Sciatic nerve (tissue), 2 donors: ENCODE measurements at regions not wholly inside any gene's neighbourhood (a gene's known extent, or its start where the extent isn't known, plus 50 kb on each side); places are given as distances from the start of the nearest gene placed in this dataset.
"Not testable (repeated sequence)": the region's sequence is repeated elsewhere in the genome, so short reads cannot be mapped to it uniquely, and the experiment has no call there.

Experiments
- ATAC-seq: fragments of 200-7000 bp; cut with Tn5 transposase; one replicate; pipeline ENCODE4 v1.9.1; 2020; ENCODE audit warnings: mild to moderate bottlenecking, moderate library complexity
- DNase-seq: peaks from one replicate; pipeline ENCODE4 v3.0.0-alpha.2; 2020; ENCODE audit warnings: low spot score
- intact Hi-C: fragments of 100-400 bp; cut with DNase I; formaldehyde crosslinking; loops from one replicate; pipeline ENCODE4 v1.14.2; 2022
- donor health status: DM: no; HTN: no; CAD: no.
- donor health status: DM: no; HTN: no; CAD: no.

GRCh38 chr13:75181906-75182305 lies 300.1 kb downstream of the TBC1D4 start:
- peak; percentile 22 for ATAC-seq
- intact Hi-C loops, result no loop called here
- DNase-seq, result no peak

DNA sequence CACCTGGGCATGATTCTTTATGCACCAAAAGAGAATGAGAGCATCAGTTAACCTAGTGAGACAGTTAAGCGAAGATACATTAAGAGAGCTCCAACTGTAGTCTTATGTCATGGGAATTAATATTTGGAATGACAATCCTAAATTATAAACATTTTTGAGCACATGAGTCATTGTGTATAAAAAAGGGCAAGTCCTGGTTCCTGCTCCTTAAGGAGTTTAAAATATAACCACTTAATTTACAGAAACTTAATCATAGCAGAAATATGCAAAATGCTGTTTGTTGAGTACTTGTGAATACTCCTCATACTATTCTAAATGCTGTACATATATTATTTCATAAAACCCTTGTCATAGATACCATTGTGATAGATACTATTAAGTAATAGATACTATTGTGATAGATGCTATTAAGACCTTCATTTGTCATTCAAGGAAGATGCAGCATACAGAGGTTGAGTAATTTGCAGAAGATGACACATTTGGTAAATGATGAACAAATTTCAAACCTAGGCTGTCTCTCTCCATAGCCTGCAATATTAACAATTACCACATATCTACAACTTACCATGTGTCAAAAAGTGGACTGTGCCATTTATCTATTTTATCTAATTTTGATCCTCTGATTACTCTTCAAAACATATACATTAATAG lies 301.0 kb downstream of the TBC1D4 start:
- ATAC-seq, result no peak
- intact Hi-C loops, result no loop called here
- DNase-seq, result no peak

DNA sequence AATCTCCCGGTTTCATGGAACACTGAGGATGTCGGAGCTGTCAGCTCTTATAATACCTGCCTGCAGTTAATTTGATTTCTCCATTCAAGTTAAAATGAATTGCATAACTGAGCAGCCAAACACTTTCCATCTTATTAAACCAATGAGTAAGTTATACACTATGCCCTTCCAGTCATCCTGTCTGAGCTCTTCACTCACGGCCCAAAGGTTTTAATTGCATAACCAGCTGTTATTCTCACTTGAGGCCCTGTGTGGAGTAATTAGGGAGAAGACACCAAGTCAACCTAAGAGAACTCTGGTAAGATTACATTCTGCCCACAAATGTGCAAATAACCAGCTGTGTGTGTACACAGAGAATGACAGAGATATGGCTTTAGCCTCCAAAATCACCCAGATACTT lies 303.5 kb downstream of the TBC1D4 start:
- DNase-seq (no peak), ATAC-seq (no peak)
- intact Hi-C loops, result no loop called here

- DNase-seq, result no peak
- intact Hi-C loops, result no loop called here
- no peak for ATAC-seq
Measured at GRCh38 chr13:75175575-75175974, 306.4 kb downstream of the TBC1D4 start.

GRCh38 chr13:75175097-75175496 lies 306.9 kb downstream of the TBC1D4 start:
- ATAC-seq, intact Hi-C loops, DNase-seq: not testable (repeated sequence)

- intact Hi-C loops, result no loop called here
- no peak for DNase-seq
- ATAC-seq, result no peak
Measured at GRCh38 chr13:75174481-75174880, 307.5 kb downstream of the TBC1D4 start.

DNA sequence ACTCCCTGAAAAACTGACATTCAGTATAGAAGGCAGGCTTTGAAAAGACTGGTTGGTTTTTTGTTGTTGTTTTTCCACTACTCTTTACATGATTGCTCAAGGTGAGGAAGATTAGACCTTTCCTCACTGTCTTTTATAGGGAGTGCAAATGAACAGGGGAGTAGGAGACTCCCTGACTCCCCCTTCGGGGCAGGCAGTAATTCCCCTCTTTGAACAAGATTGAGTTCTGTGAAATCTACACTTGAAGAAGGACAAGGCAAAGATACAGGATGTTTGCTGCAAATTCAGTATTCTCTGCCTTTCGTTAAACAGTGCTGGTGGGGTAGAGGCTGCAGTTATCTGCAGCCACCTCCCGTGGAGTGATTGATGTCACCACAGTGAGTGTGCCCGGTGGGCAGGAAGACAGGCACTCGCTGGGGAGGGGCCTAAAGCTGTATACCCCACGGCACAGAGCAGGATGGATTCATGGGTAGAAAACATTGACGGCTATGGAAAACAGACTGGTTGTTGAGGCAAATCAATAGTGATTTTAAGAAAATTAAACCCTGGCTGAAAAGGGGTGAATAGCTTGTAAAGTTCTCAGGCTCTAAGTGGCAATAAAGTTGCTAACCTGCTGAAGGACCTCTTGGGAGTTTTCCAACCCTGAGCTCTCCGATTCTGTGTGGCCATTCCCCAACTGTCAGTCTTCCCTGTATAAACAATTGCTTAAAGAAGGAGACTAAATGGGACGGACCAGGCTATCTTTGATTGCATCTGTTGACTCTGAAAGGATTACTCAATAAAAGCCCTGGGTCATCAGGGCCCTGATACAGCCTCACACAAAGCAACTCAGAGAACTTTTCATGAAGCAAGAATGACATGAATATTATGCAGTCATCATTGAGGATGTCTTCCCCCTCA lies 308.3 kb downstream of the TBC1D4 start:
- no peak for DNase-seq
- intact Hi-C loops, result no loop called here
- ATAC-seq, result no peak

DNA sequence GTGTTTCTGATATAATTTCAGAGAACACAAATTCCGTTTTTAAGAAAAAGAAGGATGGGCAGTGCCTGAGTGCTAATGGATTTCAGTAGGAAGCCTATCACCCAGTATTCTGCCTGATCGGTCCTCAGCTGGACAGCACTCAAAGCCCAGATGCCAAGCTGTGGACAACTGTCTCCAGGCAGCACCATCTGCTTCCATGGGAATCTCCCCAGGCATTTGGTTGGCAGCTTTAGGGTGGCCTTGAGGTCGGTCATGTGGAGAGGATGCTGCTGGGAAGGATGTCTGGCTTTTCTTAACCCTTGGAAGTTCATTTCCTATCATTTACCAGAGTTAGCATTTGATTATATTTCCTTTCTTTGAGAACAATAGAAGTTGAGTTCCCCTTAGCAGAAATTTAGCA lies 311.7 kb downstream of the TBC1D4 start:
- ATAC-seq, result no peak
- intact Hi-C loops, result no loop called here

DNA sequence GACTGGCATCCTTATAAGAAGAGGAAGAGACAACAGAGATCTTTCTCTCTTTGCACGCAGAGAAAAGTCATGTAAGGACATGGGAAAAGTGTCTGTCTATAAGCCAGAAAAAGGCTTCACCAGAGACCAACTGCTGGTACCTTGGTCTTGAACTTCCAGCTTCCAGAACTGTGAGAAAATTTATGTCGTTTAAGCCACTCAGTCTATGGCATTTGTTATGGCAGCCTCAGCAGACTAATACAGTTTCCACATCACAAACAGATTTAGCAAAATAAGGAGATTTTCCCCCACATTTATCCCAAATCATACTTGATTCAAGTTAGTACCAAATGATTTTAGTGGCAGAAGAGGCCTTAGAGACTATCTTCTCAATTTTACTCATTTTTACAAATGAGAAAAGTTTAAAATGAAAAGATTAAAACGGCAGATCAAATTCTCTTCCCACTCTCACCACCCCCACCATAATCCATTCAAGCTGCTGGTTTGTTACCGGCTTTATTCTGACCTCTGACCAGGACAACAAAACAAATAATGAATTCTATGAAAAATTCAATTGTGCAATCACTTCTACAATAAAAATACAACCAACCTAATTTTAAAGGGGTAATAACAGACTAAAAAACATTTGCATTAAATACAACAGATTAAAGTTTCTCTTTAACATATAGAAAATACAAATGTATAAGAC lies 316.3 kb downstream of the TBC1D4 start:
- DNase-seq, result no peak
- intact Hi-C loops, result no loop called here
- no peak for ATAC-seq

More for the DNA sequence above, 311.7 kb downstream of the TBC1D4 start:
- DNase-seq, result no peak

DNA sequence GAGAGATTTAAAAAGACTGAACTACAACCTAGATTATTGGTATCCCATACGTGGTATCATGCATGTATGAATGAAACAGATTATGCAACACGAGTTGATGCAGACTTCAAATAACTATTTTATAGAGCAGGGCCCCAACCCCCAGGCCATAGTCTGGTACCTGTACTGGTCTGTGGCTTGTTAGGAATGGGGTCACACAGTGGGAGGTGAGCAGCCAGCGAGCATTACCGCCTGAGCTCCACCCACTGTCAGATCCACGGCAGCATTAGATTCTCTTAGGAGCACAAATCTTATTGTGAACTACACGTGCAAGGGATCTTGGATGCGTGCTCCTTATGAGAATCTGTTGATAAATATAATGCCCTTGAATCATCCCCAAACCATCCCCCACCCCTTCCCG lies 320.2 kb downstream of the TBC1D4 start:
- ATAC-seq, result no peak
- DNase-seq, result no peak
- intact Hi-C loops, result no loop called here

DNA sequence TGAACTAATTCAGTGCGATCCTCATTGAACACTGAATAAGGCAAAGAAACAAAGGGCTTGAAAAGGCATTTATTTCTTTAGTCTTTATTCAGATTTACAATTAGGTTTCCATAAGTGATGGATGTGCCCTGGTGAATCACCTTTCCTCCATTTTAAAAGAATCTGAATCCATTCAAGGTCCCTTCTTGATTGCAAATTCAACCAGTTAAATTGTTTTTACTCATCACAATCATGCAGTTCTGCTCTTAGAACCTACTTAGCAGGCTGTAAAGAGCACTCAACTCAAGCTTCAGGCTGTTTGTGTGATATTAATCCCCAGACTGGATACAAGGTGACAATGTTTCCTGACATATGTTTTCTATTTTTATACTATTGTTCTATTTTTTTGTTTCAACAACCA lies 321.0 kb downstream of the TBC1D4 start:
- intact Hi-C loops, result no loop called here
- ATAC-seq (no peak), DNase-seq (no peak)

- ATAC-seq (no peak), DNase-seq (no peak)
Measured at GRCh38 chr13:75154331-75154730, 327.6 kb downstream of the TBC1D4 start.

GRCh38 chr13:75153834-75154233 lies 328.1 kb downstream of the TBC1D4 start:
- intact Hi-C loops, result no loop called here
- ATAC-seq, result peak; percentile 57
- DNase-seq, result no peak

More at GRCh38 chr13:75154331-75154730, 327.6 kb downstream of the TBC1D4 start:
- intact Hi-C loops, result no loop called here

DNA sequence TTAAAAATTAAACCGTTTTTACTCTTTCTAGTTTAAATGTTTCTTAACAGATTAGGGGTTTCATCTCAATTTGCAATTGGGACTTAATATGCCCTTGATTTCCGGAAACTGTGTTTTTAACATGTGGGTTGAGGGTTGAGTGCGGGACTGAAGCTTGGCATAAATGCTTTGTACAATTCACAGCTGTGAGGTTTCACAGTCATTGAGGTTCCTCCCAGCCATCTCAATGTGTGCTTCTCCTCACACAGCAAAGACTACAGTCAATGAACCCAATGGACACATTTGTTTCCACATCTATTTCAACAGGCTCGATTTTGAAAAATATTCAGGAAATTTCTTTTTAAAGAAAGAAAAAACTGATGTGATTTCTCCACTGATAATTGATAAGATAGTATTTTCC lies 328.6 kb downstream of the TBC1D4 start:
- DNase-seq, result no peak
- no peak for ATAC-seq
- intact Hi-C loops, result no loop called here

- intact Hi-C loops, result no loop called here
- ATAC-seq, result no peak
- DNase-seq, result no peak
Measured at GRCh38 chr13:75151081-75151643, 330.8 kb downstream of the TBC1D4 start.

- DNase-seq (no peak), ATAC-seq (no peak)
- intact Hi-C loops, result no loop called here
Measured at GRCh38 chr13:75149776-75150175, 332.2 kb downstream of the TBC1D4 start.

GRCh38 chr13:75147946-75148345 lies 334.0 kb downstream of the TBC1D4 start:
- no peak for DNase-seq
- no peak for ATAC-seq
- intact Hi-C loops, result no loop called here

DNA sequence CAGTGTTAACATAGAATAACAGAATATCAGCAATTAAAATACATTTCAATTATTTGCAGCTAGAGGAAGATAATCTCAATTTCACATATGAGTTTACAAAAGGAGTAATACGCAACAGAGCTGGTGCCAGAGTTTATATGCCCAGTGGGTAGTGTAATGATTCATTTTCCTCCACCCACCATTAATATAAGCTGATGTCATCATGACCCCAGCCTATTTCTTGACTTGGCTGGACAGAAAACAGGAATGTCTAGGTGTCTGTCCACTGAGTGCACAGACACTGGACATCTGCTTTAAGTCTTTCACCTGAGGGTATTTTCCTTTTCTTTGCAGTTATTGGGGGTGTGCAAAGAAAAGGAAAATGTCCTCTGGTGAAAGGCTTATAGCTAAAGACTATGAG lies 335.5 kb downstream of the TBC1D4 start:
- DNase-seq, result no peak
- intact Hi-C loops, result no loop called here
- ATAC-seq, result no peak

GRCh38 chr13:75145927-75146326 lies 336.0 kb downstream of the TBC1D4 start:
- no peak for DNase-seq

GRCh38 chr13:75139291-75139690 lies 342.7 kb downstream of the TBC1D4 start:
- ATAC-seq (no peak), DNase-seq (no peak)
- intact Hi-C loops, result no loop called here

More at GRCh38 chr13:75145927-75146326, 336.0 kb downstream of the TBC1D4 start:
- intact Hi-C loops, result no loop called here
- no peak for ATAC-seq
